ENCODE measurements at regions not wholly inside any gene's neighbourhood (a gene's known extent, or its start where the extent isn't known, plus 50 kb on each side); places are given as distances from the start of the nearest gene placed in this dataset.

DNA sequence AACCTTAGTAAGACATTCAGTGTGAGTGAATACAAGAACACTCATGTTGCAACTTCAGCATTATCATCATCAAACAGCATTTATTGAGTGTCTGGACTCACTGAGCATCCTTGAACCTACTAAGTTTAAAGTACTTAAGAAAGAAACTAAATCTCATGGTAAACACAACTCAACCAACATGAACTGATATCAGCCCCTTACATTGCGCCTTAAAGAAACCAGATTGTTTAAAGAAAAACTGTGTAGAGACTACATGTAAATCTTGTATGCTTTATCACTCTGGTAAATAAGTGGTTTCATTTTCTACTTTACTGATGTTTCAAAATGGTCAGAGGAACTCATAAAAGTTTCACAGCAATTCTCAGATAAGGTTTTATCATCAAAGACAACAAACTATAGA lies 157.5 kb upstream of the FERD3L start (continued):
- TF ChIP-seq ZNF232 (CRISPR knock-in tag; IDR thresholded peaks at IDR 0.05) (no peak), NR3C1 (CRISPR knock-in tag; conservative IDR thresholded peaks at IDR 0.05; ENCODE audit: low read depth) (no peak), ELF4 (CRISPR knock-in tag; IDR thresholded peaks at IDR 0.05; ENCODE audit: low read depth) (no peak), ZNF219 (CRISPR knock-in tag; IDR thresholded peaks at IDR 0.05; ENCODE audit: borderline replicate concordance) (no peak), NFATC4 (CRISPR knock-in tag; IDR thresholded peaks at IDR 0.05) (no peak), NFYB (CRISPR knock-in tag; conservative IDR thresholded peaks at IDR 0.05; ENCODE audit: low read depth) (no peak)

DNA sequence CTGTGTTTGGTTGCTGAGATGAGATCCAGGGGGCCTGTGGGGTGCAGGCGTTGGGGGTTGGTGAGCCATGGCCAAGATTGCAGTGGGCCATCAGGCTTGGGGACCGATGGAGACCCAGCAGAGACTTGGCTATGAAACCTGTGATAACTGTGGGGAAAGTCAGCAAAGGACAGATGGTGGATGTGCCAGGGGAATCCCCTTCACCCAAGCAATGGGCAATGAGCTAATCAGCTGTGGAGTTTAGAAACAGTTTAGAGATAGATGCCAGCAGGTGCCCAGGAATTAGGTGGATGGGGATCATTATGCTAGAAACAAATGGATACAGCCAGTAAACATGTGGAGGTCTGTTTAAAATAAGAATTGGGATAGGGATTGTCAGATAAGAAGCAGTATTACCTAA lies 151.4 kb upstream of the FERD3L start:
- ChIA-PET CTCF (no interaction called here), POLR2A (no interaction called here)
- Mint-ChIP-seq H3K36me3 (no peaks in the 10 kb centered on the region), H3K27me3 (ENCODE audit: low read depth) (0 out of 2 replicates have a peak, but pooled peaks cover 8% of the 10 kb centered on the region), H3K9me3 (no peaks in the 10 kb centered on the region), H3K4me1 (peaks cover 4% of the 10 kb centered on the region), H3K27ac (no peak overlapping the region), H3K4me3 (no peak overlapping the region)
- DNase-seq (ENCODE audit: low spot score) (no peak), ATAC-seq (no peak)
- TF ChIP-seq TEAD1 (CRISPR knock-in tag; IDR thresholded peaks at IDR 0.05) (no peak), FOXK1 (CRISPR knock-in tag; IDR thresholded peaks at IDR 0.05) (no peak)
- TF ChIP-seq, protein P1, sequence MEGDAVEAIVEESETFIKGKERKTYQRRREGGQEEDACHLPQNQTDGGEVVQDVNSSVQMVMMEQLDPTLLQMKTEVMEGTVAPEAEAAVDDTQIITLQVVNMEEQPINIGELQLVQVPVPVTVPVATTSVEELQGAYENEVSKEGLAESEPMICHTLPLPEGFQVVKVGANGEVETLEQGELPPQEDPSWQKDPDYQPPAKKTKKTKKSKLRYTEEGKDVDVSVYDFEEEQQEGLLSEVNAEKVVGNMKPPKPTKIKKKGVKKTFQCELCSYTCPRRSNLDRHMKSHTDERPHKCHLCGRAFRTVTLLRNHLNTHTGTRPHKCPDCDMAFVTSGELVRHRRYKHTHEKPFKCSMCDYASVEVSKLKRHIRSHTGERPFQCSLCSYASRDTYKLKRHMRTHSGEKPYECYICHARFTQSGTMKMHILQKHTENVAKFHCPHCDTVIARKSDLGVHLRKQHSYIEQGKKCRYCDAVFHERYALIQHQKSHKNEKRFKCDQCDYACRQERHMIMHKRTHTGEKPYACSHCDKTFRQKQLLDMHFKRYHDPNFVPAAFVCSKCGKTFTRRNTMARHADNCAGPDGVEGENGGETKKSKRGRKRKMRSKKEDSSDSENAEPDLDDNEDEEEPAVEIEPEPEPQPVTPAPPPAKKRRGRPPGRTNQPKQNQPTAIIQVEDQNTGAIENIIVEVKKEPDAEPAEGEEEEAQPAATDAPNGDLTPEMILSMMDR (IDR thresholded peaks at IDR 0.05): no peak
- TF ChIP-seq, protein P2, sequence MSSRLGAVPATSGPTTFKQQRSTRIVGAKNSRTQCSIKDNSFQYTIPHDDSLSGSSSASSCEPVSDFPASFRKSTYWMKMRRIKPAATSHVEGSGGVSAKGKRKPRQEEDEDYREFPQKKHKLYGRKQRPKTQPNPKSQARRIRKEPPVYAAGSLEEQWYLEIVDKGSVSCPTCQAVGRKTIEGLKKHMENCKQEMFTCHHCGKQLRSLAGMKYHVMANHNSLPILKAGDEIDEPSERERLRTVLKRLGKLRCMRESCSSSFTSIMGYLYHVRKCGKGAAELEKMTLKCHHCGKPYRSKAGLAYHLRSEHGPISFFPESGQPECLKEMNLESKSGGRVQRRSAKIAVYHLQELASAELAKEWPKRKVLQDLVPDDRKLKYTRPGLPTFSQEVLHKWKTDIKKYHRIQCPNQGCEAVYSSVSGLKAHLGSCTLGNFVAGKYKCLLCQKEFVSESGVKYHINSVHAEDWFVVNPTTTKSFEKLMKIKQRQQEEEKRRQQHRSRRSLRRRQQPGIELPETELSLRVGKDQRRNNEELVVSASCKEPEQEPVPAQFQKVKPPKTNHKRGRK (CRISPR knock-in tag; IDR thresholded peaks at IDR 0.05; ENCODE audit: borderline replicate concordance): no peak
- TF ChIP-seq, protein P3, sequence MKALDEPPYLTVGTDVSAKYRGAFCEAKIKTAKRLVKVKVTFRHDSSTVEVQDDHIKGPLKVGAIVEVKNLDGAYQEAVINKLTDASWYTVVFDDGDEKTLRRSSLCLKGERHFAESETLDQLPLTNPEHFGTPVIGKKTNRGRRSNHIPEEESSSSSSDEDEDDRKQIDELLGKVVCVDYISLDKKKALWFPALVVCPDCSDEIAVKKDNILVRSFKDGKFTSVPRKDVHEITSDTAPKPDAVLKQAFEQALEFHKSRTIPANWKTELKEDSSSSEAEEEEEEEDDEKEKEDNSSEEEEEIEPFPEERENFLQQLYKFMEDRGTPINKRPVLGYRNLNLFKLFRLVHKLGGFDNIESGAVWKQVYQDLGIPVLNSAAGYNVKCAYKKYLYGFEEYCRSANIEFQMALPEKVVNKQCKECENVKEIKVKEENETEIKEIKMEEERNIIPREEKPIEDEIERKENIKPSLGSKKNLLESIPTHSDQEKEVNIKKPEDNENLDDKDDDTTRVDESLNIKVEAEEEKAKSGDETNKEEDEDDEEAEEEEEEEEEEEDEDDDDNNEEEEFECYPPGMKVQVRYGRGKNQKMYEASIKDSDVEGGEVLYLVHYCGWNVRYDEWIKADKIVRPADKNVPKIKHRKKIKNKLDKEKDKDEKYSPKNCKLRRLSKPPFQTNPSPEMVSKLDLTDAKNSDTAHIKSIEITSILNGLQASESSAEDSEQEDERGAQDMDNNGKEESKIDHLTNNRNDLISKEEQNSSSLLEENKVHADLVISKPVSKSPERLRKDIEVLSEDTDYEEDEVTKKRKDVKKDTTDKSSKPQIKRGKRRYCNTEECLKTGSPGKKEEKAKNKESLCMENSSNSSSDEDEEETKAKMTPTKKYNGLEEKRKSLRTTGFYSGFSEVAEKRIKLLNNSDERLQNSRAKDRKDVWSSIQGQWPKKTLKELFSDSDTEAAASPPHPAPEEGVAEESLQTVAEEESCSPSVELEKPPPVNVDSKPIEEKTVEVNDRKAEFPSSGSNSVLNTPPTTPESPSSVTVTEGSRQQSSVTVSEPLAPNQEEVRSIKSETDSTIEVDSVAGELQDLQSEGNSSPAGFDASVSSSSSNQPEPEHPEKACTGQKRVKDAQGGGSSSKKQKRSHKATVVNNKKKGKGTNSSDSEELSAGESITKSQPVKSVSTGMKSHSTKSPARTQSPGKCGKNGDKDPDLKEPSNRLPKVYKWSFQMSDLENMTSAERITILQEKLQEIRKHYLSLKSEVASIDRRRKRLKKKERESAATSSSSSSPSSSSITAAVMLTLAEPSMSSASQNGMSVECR (CRISPR knock-in tag; IDR thresholded peaks at IDR 0.05; ENCODE audit: borderline replicate concordance): no peak

DNA sequence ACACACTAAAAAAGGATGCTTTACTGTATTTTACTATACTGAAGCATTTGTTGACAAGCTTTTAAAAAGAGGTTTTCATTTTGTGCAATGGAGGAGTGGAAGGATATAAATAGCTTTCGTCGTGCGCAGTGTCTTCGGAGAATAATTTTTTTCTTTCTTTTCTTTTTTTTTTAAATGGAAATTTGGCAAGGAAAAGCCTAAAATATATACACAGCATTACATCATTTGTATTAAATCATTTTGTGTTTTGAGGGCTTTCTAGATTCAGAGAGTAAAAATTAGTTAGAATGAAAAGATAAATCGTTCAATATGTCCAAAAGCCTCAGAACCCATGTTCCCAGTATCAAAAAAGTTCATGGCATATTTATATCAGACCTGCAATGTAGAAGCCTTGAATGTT lies 150.2 kb upstream of the FERD3L start:
- CTCF ChIA-PET: no interaction called here
- DNase-seq (ENCODE audit: low spot score) (no peak), ATAC-seq (no peak)
- H3K27ac Mint-ChIP-seq: no peak overlapping the region
- H3K4me3 Mint-ChIP-seq: no peak overlapping the region
- H3K9me3 Mint-ChIP-seq: no peaks in the 10 kb centered on the region
- no peaks in the 10 kb centered on the region for H3K36me3 Mint-ChIP-seq
- no peaks in the 10 kb centered on the region for H3K27me3 Mint-ChIP-seq (ENCODE audit: low read depth)
- H3K4me1 Mint-ChIP-seq: peaks cover 4% of the 10 kb centered on the region
- POLR2A ChIA-PET: interaction anchor here (0.6 kb wide), 1 partner anchor 741 kb away, joined by 4 read pairs; no protein-coding TSS in a partner anchor
- TF ChIP-seq SMAD4 (CRISPR knock-in tag; IDR thresholded peaks at IDR 0.05) (no peak), SMAD3 (CRISPR knock-in tag; IDR thresholded peaks at IDR 0.05; ENCODE audit: borderline replicate concordance) (no peak), ZNF423 (CRISPR knock-in tag; IDR thresholded peaks at IDR 0.05) (no peak), CREB1 (CRISPR knock-in tag; IDR thresholded peaks at IDR 0.05) (no peak)
- TF ChIP-seq, protein P4, sequence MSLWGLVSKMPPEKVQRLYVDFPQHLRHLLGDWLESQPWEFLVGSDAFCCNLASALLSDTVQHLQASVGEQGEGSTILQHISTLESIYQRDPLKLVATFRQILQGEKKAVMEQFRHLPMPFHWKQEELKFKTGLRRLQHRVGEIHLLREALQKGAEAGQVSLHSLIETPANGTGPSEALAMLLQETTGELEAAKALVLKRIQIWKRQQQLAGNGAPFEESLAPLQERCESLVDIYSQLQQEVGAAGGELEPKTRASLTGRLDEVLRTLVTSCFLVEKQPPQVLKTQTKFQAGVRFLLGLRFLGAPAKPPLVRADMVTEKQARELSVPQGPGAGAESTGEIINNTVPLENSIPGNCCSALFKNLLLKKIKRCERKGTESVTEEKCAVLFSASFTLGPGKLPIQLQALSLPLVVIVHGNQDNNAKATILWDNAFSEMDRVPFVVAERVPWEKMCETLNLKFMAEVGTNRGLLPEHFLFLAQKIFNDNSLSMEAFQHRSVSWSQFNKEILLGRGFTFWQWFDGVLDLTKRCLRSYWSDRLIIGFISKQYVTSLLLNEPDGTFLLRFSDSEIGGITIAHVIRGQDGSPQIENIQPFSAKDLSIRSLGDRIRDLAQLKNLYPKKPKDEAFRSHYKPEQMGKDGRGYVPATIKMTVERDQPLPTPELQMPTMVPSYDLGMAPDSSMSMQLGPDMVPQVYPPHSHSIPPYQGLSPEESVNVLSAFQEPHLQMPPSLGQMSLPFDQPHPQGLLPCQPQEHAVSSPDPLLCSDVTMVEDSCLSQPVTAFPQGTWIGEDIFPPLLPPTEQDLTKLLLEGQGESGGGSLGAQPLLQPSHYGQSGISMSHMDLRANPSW (CRISPR knock-in tag; conservative IDR thresholded peaks at IDR 0.05; ENCODE audit: low read depth): no peak
- TF ChIP-seq, protein P5, sequence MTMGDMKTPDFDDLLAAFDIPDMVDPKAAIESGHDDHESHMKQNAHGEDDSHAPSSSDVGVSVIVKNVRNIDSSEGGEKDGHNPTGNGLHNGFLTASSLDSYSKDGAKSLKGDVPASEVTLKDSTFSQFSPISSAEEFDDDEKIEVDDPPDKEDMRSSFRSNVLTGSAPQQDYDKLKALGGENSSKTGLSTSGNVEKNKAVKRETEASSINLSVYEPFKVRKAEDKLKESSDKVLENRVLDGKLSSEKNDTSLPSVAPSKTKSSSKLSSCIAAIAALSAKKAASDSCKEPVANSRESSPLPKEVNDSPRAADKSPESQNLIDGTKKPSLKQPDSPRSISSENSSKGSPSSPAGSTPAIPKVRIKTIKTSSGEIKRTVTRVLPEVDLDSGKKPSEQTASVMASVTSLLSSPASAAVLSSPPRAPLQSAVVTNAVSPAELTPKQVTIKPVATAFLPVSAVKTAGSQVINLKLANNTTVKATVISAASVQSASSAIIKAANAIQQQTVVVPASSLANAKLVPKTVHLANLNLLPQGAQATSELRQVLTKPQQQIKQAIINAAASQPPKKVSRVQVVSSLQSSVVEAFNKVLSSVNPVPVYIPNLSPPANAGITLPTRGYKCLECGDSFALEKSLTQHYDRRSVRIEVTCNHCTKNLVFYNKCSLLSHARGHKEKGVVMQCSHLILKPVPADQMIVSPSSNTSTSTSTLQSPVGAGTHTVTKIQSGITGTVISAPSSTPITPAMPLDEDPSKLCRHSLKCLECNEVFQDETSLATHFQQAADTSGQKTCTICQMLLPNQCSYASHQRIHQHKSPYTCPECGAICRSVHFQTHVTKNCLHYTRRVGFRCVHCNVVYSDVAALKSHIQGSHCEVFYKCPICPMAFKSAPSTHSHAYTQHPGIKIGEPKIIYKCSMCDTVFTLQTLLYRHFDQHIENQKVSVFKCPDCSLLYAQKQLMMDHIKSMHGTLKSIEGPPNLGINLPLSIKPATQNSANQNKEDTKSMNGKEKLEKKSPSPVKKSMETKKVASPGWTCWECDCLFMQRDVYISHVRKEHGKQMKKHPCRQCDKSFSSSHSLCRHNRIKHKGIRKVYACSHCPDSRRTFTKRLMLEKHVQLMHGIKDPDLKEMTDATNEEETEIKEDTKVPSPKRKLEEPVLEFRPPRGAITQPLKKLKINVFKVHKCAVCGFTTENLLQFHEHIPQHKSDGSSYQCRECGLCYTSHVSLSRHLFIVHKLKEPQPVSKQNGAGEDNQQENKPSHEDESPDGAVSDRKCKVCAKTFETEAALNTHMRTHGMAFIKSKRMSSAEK (CRISPR knock-in tag; IDR thresholded peaks at IDR 0.05; ENCODE audit: borderline replicate concordance): no peak
- TF ChIP-seq, protein P6, sequence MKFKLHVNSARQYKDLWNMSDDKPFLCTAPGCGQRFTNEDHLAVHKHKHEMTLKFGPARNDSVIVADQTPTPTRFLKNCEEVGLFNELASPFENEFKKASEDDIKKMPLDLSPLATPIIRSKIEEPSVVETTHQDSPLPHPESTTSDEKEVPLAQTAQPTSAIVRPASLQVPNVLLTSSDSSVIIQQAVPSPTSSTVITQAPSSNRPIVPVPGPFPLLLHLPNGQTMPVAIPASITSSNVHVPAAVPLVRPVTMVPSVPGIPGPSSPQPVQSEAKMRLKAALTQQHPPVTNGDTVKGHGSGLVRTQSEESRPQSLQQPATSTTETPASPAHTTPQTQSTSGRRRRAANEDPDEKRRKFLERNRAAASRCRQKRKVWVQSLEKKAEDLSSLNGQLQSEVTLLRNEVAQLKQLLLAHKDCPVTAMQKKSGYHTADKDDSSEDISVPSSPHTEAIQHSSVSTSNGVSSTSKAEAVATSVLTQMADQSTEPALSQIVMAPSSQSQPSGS (CRISPR knock-in tag; IDR thresholded peaks at IDR 0.05; ENCODE audit: borderline replicate concordance, low read depth): no peak
